ENCODE measurements at regions not wholly inside any gene's neighbourhood (a gene's known extent, or its start where the extent isn't known, plus 50 kb on each side); places are given as distances from the start of the nearest gene placed in this dataset.

- DNase-seq (ENCODE audit: low spot score) = no peak
Measured at GRCh38 chr1:55367273-55367672, 152.1 kb upstream of the USP24 start.

GRCh38 chr1:55364216-55364615, 149.1 kb upstream of the USP24 start:
- no peak for DNase-seq (ENCODE audit: low spot score)

GRCh38 chr1:55363268-55363667, 148.1 kb upstream of the USP24 start:
- no peak for DNase-seq (ENCODE audit: low spot score)

GRCh38 chr1:55362558-55362957, 147.4 kb upstream of the USP24 start:
- DNase-seq (ENCODE audit: low spot score) = no peak

GRCh38 chr1:55359611-55360010, 144.4 kb upstream of the USP24 start:
- no peak for DNase-seq (ENCODE audit: low spot score)

- DNase-seq (ENCODE audit: low spot score) = no peak
Measured at GRCh38 chr1:55358581-55358980, 143.4 kb upstream of the USP24 start.

- DNase-seq (ENCODE audit: low spot score) = no peak
Measured at GRCh38 chr1:55355549-55355948, 140.4 kb upstream of the USP24 start.

- DNase-seq (ENCODE audit: low spot score) = no peak
Measured at GRCh38 chr1:55353707-55354620, 138.8 kb upstream of the USP24 start.

GRCh38 chr1:55352811-55353180, 137.6 kb upstream of the USP24 start:
- DNase-seq (ENCODE audit: low spot score) = no peak

GRCh38 chr1:55352080-55352810, 137.1 kb upstream of the USP24 start:
- DNase-seq (ENCODE audit: low spot score) = no peak

GRCh38 chr1:55348356-55348755, 133.2 kb upstream of the USP24 start:
- DNase-seq (ENCODE audit: low spot score) = no peak

- DNase-seq (ENCODE audit: low spot score) = no peak
Measured at GRCh38 chr1:55347866-55348265, 132.7 kb upstream of the USP24 start.

- DNase-seq (ENCODE audit: low spot score) = no peak
Measured at GRCh38 chr1:55347041-55347440, 131.9 kb upstream of the USP24 start.

GRCh38 chr1:55346586-55346985, 131.4 kb upstream of the USP24 start:
- DNase-seq (ENCODE audit: low spot score) = no peak

- no peak for DNase-seq (ENCODE audit: low spot score)
Measured at GRCh38 chr1:55339681-55340080, 124.5 kb upstream of the USP24 start.

- DNase-seq (ENCODE audit: low spot score) = no peak
Measured at GRCh38 chr1:55338448-55338820, 123.3 kb upstream of the USP24 start.

- DNase-seq (ENCODE audit: low spot score) = peak; percentile 41
Measured at GRCh38 chr1:55337801-55338447, 122.8 kb upstream of the USP24 start.

- no peak for DNase-seq (ENCODE audit: low spot score)
Measured at GRCh38 chr1:55334797-55335196, 119.6 kb upstream of the USP24 start.

GRCh38 chr1:55334160-55334559, 119.0 kb upstream of the USP24 start:
- no peak for DNase-seq (ENCODE audit: low spot score)

GRCh38 chr1:55333461-55333860, 118.3 kb upstream of the USP24 start:
- no peak for DNase-seq (ENCODE audit: low spot score)

- no peak for DNase-seq (ENCODE audit: low spot score)
Measured at GRCh38 chr1:55331351-55331750, 116.2 kb upstream of the USP24 start.

- DNase-seq (ENCODE audit: low spot score) = no peak
Measured at GRCh38 chr1:55329808-55330432, 114.8 kb upstream of the USP24 start.
